ENCODE measurements at regions not wholly inside any gene's neighbourhood (a gene's known extent, or its start where the extent isn't known, plus 50 kb on each side); places are given as distances from the start of the nearest gene placed in this dataset.

DNA sequence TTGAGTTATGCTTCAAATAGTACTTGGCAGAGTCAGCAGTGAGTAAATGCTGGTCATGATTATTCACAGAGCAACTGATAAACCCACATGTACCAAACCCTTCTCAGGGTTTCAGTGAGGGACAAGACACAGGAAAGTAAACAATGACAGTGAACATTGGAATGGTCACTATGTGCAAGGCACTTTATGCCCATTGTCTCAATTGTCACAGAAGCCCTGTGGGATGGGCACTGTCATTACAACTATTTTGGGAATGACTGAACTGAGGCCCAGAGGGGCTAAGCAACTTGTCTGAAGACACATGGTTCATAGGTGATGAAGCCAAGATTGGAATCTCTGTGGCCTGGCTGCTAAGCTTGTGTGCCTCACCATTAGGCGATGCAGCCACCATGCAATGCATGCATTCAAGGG is 238.5 kb downstream of the RBM19 start:
- TF ChIP-seq, protein P1, sequence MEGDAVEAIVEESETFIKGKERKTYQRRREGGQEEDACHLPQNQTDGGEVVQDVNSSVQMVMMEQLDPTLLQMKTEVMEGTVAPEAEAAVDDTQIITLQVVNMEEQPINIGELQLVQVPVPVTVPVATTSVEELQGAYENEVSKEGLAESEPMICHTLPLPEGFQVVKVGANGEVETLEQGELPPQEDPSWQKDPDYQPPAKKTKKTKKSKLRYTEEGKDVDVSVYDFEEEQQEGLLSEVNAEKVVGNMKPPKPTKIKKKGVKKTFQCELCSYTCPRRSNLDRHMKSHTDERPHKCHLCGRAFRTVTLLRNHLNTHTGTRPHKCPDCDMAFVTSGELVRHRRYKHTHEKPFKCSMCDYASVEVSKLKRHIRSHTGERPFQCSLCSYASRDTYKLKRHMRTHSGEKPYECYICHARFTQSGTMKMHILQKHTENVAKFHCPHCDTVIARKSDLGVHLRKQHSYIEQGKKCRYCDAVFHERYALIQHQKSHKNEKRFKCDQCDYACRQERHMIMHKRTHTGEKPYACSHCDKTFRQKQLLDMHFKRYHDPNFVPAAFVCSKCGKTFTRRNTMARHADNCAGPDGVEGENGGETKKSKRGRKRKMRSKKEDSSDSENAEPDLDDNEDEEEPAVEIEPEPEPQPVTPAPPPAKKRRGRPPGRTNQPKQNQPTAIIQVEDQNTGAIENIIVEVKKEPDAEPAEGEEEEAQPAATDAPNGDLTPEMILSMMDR (IDR thresholded peaks at IDR 0.05), result no peak
- no peak for TF ChIP-seq POLR2A (IDR thresholded peaks at IDR 0.05; ENCODE audit: low read length)
- no peak for TF ChIP-seq EP300 (IDR thresholded peaks at IDR 0.05)
- no peak for TF ChIP-seq ZFP36 (IDR thresholded peaks at IDR 0.05; ENCODE audit: borderline replicate concordance, partially characterized antibody)
- no peak for TF ChIP-seq CBX8 (IDR thresholded peaks at IDR 0.05)
- no peak for TF ChIP-seq POLR2AphosphoS2 (conservative IDR thresholded peaks at IDR 0.05; ENCODE audit: low read length)
- no peak for TF ChIP-seq CBX2 (IDR thresholded peaks at IDR 0.05; ENCODE audit: borderline replicate concordance, low read depth)
